ENCODE measurements at regions not wholly inside any gene's neighbourhood (a gene's known extent, or its start where the extent isn't known, plus 50 kb on each side); places are given as distances from the start of the nearest gene placed in this dataset.

DNA sequence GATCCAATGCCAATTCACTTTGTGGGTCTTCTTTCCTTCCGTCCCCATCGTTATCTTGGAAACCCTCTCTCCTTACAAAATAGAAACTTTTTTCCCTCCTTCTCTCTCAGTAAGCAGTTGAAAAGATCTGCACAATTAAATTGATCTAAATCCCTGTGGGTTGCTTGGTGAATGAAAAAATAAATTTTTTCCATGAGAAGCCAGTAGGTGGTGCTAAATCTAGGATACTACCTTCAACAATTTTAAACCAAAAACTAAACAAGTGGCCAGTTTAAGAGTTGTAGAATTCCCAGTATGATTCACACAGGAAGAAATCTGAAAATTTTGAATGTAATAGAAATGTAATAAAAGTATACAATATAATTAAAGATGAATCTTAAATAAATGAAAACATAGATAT, 990.3 kb upstream of the ZNF722 start:
- DNase-seq (ENCODE audit: low spot score): no peak

- no peak for DNase-seq (ENCODE audit: low spot score)
Measured at GRCh38 chr7:63009771-63010170, 988.9 kb upstream of the ZNF722 start.

GRCh38 chr7:63012633-63013183, 985.9 kb upstream of the ZNF722 start:
- DNase-seq (ENCODE audit: low spot score): no peak

- no peak for DNase-seq (ENCODE audit: low spot score)
Measured at GRCh38 chr7:63014792-63015191, 983.9 kb upstream of the ZNF722 start.

DNA sequence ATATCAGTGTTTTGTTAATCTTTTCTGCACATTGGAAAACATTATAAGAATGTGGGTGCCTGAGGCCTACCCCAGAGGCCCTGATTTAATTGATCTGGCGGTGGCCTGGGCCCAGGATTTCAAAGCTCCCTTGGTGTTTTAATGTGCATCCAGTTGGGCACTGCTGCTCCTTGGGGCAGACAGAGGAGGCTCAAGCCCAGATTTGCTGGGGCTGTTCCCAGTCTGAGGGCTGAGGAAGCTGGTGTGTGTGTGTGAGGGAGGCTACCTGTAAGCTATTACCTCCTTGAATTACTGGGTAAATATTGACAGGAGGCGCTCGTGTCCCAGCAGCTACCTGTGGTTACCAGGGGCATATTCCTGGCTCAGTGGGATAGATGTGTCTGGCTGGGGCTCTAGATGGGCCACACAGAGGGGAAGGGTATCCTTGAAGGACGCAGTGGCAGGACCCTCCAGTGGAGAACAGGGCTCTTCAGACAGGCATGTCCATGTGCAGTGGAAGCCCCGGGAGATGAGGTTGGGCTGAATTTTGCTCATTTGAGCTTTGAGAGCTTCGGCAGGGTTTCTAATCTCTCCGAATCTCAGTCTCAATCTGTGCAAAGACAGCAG, 975.4 kb upstream of the ZNF722 start:
- DNase-seq (ENCODE audit: low spot score): no peak

DNA sequence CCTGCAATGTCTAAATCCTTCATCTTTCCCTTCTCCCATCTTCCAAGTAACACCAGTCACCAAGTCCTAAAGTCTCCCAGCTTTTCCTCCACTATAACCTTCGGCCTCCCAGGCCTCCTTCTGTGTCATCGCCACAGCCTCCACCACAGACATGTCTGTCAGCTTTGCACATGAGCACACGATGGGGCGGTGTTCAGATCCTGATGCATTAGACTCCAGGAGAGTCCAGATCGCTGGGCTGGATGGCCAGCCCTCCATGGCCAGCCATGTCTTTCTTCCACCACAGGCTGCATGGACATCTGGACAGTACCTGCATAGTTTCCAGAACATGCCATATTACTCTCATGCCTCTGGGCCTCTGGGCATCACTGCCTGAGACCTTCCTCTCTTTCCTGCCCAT, 974.2 kb upstream of the ZNF722 start:
- DNase-seq (ENCODE audit: low spot score): no peak

- no peak for DNase-seq (ENCODE audit: low spot score)
Measured at GRCh38 chr7:63025815-63026214, 972.8 kb upstream of the ZNF722 start.

- no peak for DNase-seq (ENCODE audit: low spot score)
Measured at GRCh38 chr7:63027075-63027474, 971.6 kb upstream of the ZNF722 start.

DNA sequence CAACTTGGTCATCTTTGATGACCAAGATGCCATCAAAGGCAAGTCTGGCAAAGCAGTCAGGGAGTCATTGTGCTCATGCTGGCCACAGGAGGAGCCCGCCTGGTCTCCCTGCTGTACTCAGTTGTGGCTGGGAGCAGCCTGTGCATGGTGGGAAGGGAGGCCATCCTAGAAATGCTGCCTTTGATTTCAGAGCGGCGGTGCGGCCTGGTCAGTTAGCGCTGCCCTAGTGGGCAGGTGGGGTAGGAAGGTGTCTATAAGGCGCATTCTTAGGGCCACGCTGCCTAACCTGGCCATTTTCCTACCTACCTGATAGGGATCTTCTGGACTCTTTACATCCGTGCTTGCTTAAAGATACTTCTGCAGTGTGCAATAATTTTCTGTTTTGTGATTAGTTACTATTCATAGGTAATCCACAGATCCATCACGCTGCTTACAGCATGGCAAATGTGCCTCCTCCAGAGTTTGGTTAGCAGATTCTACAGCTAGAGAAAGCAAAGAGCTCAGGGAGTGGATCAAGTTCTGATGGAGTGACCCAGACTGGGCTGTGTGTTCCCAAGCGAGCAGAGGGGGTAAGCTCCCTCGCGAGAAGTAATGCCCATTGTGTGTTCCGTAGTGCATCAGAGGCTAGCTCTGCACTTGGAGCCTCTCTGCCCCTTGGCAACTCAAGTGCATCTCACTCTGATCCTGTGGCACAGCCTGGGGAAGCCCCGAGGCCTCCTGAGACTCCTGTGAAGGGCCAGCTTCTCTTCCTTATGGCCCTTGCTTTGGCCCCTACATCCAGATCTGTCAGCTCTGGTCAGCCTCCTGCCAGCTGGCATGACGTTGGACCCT, 970.1 kb upstream of the ZNF722 start:
- no peak for DNase-seq (ENCODE audit: low spot score)

DNA sequence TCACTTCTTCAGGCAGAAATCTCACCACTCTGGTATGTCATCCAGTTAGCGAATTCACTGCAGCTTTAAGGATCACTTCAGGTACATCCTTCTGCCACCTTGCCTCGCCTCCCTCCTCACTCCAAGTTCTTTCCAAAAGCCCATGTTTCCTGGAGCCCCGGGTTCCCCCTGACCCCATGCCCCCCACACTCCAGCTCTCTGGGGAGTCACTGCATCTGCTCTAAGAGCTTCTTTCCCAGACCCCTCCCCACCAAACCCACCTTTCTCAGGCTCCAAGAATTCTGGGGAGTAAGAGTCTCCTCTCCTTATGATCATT, 969.5 kb upstream of the ZNF722 start:
- DNase-seq (ENCODE audit: low spot score): no peak

- no peak for DNase-seq (ENCODE audit: low spot score)
Measured at GRCh38 chr7:63030061-63030460, 968.6 kb upstream of the ZNF722 start.

DNA sequence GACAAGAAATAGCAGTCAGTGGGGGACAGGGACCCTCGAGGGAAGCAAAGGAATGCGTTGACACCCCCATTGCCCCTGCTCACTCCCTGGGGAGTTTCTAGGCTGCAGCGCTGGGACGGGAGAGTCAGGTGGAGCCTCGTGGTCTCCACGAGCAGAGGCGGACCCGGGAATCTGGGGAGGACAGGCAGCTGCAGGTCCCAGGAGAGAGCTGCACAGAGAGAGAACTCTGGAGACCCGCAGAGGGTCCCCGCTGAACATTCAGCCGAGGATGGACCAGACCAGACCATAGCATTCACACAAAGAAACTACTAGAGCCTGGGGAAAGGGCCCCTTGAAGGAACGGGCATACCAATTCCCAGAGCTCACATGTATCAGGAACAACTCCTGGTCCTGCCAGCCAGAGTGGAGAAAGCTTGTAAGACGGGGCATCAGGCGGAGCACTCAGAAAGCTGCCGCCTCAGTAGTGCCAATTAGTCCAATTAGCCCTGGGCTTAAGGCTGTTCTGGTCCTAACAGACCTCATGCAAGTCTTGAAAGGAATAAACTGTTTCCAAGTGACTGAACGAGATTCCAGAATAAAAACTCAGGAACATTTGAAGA, 966.7 kb upstream of the ZNF722 start:
- DNase-seq (ENCODE audit: low spot score): no peak

- no peak for DNase-seq (ENCODE audit: low spot score)
Measured at GRCh38 chr7:63037242-63037641, 961.4 kb upstream of the ZNF722 start.

- DNase-seq (ENCODE audit: low spot score): no peak
Measured at GRCh38 chr7:63038987-63039386, 959.7 kb upstream of the ZNF722 start.

DNA sequence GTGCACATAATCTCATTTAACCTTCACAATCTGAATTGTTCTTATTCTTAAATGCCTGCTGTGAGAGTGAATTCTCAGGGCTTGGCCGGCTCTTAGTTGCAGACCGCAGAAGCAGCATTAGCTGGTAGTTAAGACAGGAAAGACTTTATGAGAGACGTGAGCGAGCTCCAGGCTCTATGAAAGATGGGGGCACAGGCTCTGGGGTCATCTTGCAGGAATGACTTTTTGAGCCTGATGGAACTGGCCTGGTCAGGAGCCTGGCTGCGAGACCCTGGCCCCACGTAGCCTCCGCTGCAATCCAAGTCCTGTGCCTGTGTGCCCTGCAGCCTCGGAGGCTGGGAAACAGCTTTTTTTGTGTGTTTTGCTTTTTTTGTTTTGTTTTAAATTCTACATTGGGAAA, 958.8 kb upstream of the ZNF722 start:
- no peak for DNase-seq (ENCODE audit: low spot score)

GRCh38 chr7:63040336-63040735, 958.3 kb upstream of the ZNF722 start:
- DNase-seq (ENCODE audit: low spot score): no peak

GRCh38 chr7:63040966-63041610, 957.6 kb upstream of the ZNF722 start:
- no peak for DNase-seq (ENCODE audit: low spot score)

- DNase-seq (ENCODE audit: low spot score): no peak
Measured at GRCh38 chr7:63041786-63042185, 956.9 kb upstream of the ZNF722 start.

GRCh38 chr7:63042730-63043511, 955.7 kb upstream of the ZNF722 start:
- no peak for DNase-seq (ENCODE audit: low spot score)

DNA sequence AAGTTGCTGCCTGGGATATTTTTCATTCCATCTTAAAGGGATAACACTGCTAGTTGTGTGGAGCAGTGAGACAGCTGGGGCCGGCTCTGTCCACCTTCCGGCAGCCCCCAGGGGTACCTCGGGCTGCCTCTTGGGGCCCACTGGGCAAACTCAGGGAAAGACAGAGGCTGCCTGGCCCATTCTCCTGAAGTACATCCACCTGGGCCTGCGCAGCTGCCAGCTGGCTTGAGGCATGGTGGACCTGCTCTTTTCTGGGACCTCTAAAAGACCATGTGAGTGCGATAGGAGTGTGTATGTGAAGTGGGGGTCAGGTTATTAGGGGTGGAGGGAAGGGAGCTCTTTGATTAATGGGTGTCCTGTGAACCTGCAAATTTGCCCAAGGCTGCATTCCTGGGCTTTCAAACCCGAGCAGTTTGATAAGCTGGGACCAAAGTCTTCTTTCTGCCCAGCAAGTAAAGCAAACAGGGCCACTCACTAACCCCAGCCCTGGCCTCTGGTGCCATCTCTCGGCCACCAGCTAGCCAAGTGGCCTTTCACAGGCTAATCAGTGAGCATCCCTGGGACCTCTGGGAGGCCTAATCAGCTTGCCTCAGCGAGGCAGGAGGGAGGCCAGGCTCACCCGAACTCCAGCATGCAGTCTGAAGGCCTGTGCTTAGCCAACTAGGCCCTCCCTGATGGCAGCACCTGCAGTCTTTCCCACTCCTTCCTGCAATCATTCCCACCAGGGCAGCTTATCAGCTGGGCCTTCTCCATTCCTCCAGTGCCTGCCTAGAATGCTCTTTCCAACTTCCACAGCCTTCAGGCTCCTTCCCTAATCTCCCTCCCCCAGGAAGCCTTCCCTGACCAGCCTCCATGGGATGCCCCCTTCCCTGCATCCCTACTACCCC, 954.7 kb upstream of the ZNF722 start:
- DNase-seq (ENCODE audit: low spot score): no peak

GRCh38 chr7:63044721-63045120, 953.9 kb upstream of the ZNF722 start:
- DNase-seq (ENCODE audit: low spot score): no peak
